H1 (cell line): ENCODE measurements at regions not wholly inside any gene's neighbourhood (a gene's known extent, or its start where the extent isn't known, plus 50 kb on each side); places are given as distances from the start of the nearest gene placed in this dataset.

Source experiments
- CTCF ChIA-PET: fragments of 300-600 bp; sonication (Branson Sonifier 250); formaldehyde crosslinking; loops from one replicate; lab custom pipeline; 2021; ENCODE audit not compliant: partially characterized antibody; lab: Charles Lee
- POLR2A ChIA-PET: fragments of 300-600 bp; sonication (Branson Sonifier 250); formaldehyde crosslinking; loops from one replicate; lab custom pipeline; 2021; ENCODE audit warnings: inconsistent platforms; ENCODE audit not compliant: partially characterized antibody; lab: Charles Lee
- DNase-seq, 2 experiments: peaks; one replicate each; pipeline versions ENCODE4 v3.0.0 to v3.0.0-alpha.2; 2010 to 2022; ENCODE audit warnings: low spot score in 2 of 2, low read depth in 1 of 2, mixed read lengths in 1 of 2
- FAIRE-seq: peaks from 2 replicates; lab custom pipeline; 2011; peaks lifted over from hg19 to GRCh38; lab: Jason Lieb, UNC
- H2AFZ ChIP-seq: 2 replicates; pipeline ENCODE4 v1.8.1; 2012; ENCODE audit warnings: low read length, inconsistent platforms
- H2AK5ac ChIP-seq: 2 replicates; pipeline ENCODE4 v1.6.1; 2013; ENCODE audit warnings: low read depth, low read length
- H2BK120ac ChIP-seq: replicated peaks from 2 replicates; pipeline ENCODE3; 2013; ENCODE audit warnings: low read depth, low read length, inconsistent platforms
- H2BK12ac ChIP-seq: 2 replicates; pipeline ENCODE4 v1.6.1; 2013; ENCODE audit warnings: low read depth, low read length
- H2BK15ac ChIP-seq: 2 replicates; pipeline ENCODE4 v1.6.1; 2013; ENCODE audit warnings: low read length
- H2BK20ac ChIP-seq: 2 replicates; pipeline ENCODE4 v1.6.1; 2013; ENCODE audit warnings: low read length
- H2BK5ac ChIP-seq: 2 replicates; pipeline ENCODE4 v1.6.1; 2013; ENCODE audit warnings: low read depth, low read length
- H3K14ac ChIP-seq: 2 replicates; pipeline ENCODE4 v1.6.1; 2013; ENCODE audit warnings: inconsistent platforms; ENCODE audit not compliant: insufficient read length
- H3K18ac ChIP-seq: 2 replicates; pipeline ENCODE4 v1.6.1; 2013; ENCODE audit warnings: low read length; ENCODE audit errors: extremely low read depth
- H3K23ac ChIP-seq: 2 replicates; pipeline ENCODE4 v1.6.1; 2013; ENCODE audit warnings: inconsistent platforms; ENCODE audit not compliant: insufficient read length
- H3K23me2 ChIP-seq: 2 replicates; pipeline ENCODE4 v1.6.1; 2013; ENCODE audit warnings: low read depth, low read length
- H3K27ac ChIP-seq: 2 replicates; pipeline ENCODE4 v1.6.1; 2011; ENCODE audit warnings: low read depth, low read length, inconsistent platforms
- H3K27me3 ChIP-seq, 4 experiments: replicated peaks in 1 of 4; 1 replicate in 1 of 4; 2 replicates in 3 of 4; pipeline versions ENCODE4 v1.6.1 to v1.8.1; 2011 to 2013; ENCODE audit warnings: low read length in 3 of 4, mild to moderate bottlenecking in 3 of 4, inconsistent platforms in 2 of 4, mixed read lengths in 2 of 4, moderate library complexity in 1 of 4; ENCODE audit not compliant: control insufficient read depth in 3 of 4, insufficient read depth in 3 of 4; ENCODE audit errors: extremely low read depth in 1 of 4
- H3K36me3 ChIP-seq, 4 experiments: 2 replicates each; pipeline versions ENCODE4 v1.6.1 to v1.8.1; 2011 to 2013; ENCODE audit warnings: mild to moderate bottlenecking in 4 of 4, low read length in 3 of 4, moderate library complexity in 2 of 4, control low read depth in 1 of 4, inconsistent platforms in 1 of 4; ENCODE audit not compliant: insufficient read depth in 4 of 4, control insufficient read depth in 2 of 4
- H3K4ac ChIP-seq: replicated peaks from 2 replicates; pipeline ENCODE3; 2013; ENCODE audit warnings: low read length, low read depth, mixed read lengths, inconsistent platforms; ENCODE audit not compliant: insufficient read length
- H3K4me1 ChIP-seq, 4 experiments: replicated peaks in 1 of 4; 1 replicate in 1 of 4; 2 replicates in 3 of 4; pipeline versions ENCODE4 v1.6.1 to v1.8.1; 2011 to 2013; ENCODE audit warnings: low read length in 3 of 4, inconsistent platforms in 2 of 4, mixed read lengths in 1 of 4; ENCODE audit not compliant: insufficient read depth in 4 of 4, control insufficient read depth in 3 of 4
- H3K4me2 ChIP-seq, 2 experiments: 2 replicates each; pipeline versions ENCODE4 v1.6.1 to v1.8.1; 2011 to 2013; ENCODE audit warnings: low read depth in 2 of 2, low read length in 2 of 2, control low read depth in 1 of 2, inconsistent platforms in 1 of 2, mild to moderate bottlenecking in 1 of 2; ENCODE audit not compliant: insufficient read depth in 1 of 2
- H3K4me3 ChIP-seq, 4 experiments: fragments of 200-600, 300-600 bp in 1 of 4; sonication (generic), shearing (Covaris generic), sonication (Bioruptor Twin) in 1 of 4; 2 replicates each; pipeline versions ENCODE4 v1.5.1 to v1.8.1; 2011 to 2016; ENCODE audit warnings: low read length in 4 of 4, low read depth in 3 of 4, control low read depth in 2 of 4, inconsistent platforms in 2 of 4, mild to moderate bottlenecking in 2 of 4, mixed read lengths in 1 of 4, moderate library complexity in 1 of 4; ENCODE audit not compliant: insufficient read depth in 2 of 4; ENCODE audit errors: extremely low read depth in 1 of 4
- H3K56ac ChIP-seq: replicated peaks from 2 replicates; pipeline ENCODE3; 2013; ENCODE audit warnings: low read depth, mild to moderate bottlenecking, mixed read lengths, low read length, inconsistent platforms; ENCODE audit not compliant: insufficient read length
- H3K79me1 ChIP-seq: 2 replicates; pipeline ENCODE4 v1.6.1; 2013; ENCODE audit warnings: low read depth, low read length, control low read depth
- H3K79me2 ChIP-seq, 2 experiments: 2 replicates each; pipeline versions ENCODE4 v1.6.1 to v1.8.1; 2012 to 2013; ENCODE audit warnings: low read length in 2 of 2, mild to moderate bottlenecking in 2 of 2, inconsistent platforms in 1 of 2; ENCODE audit not compliant: insufficient read depth in 2 of 2, control insufficient read depth in 1 of 2
- H3K9ac ChIP-seq, 4 experiments: replicated peaks in 1 of 4; 1 replicate in 1 of 4; 2 replicates in 3 of 4; pipeline versions ENCODE4 v1.6.1 to v1.8.1; 2011 to 2013; ENCODE audit warnings: low read depth in 3 of 4, low read length in 3 of 4, control low read depth in 2 of 4, mild to moderate bottlenecking in 2 of 4, moderate library complexity in 2 of 4, inconsistent platforms in 1 of 4; ENCODE audit errors: extremely low read depth in 1 of 4
- H3K9me3 ChIP-seq, 2 experiments: 2 replicates each; pipeline versions ENCODE4 v1.6.1 to v1.8.1; 2012 to 2013; ENCODE audit warnings: mild to moderate bottlenecking in 2 of 2, moderate library complexity in 2 of 2, control low read depth in 1 of 2, inconsistent platforms in 1 of 2, low read depth in 1 of 2, low read length in 1 of 2, mixed read lengths in 1 of 2; ENCODE audit not compliant: insufficient read depth in 2 of 2
- H4K20me1 ChIP-seq, 2 experiments: replicated peaks in 1 of 2; 2 replicates each; pipeline versions ENCODE3 to v1.8.1; 2011 to 2013; ENCODE audit warnings: inconsistent platforms in 2 of 2, low read length in 2 of 2, mild to moderate bottlenecking in 1 of 2; ENCODE audit not compliant: insufficient read depth in 2 of 2, control insufficient read depth in 1 of 2
- H4K5ac ChIP-seq: 2 replicates; pipeline ENCODE4 v1.6.1; 2013; ENCODE audit warnings: low read length, low read depth, mixed read lengths, inconsistent platforms; ENCODE audit not compliant: insufficient read length
- H4K8ac ChIP-seq: 2 replicates; pipeline ENCODE4 v1.8.0; 2013; ENCODE audit warnings: mild to moderate bottlenecking, moderate library complexity, low read length, inconsistent platforms; ENCODE audit not compliant: insufficient read depth; ENCODE audit errors: extremely low read depth
- H4K91ac ChIP-seq: replicated peaks from 2 replicates; pipeline ENCODE3; 2013; ENCODE audit warnings: low read length, mixed read lengths, inconsistent platforms; ENCODE audit not compliant: insufficient read length
- E2F6 ChIP-seq: IDR thresholded peaks from 2 replicates; pipeline ENCODE4 v1.6.1; 2012; ENCODE audit warnings: inconsistent platforms
- WGBS, 2 experiments: shearing (Covaris generic) in 1 of 2; methylation state at CpG; one replicate each; pipeline versions ENCODE4 v1.1.6 to v1.1.7; 2013 to 2015; ENCODE audit warnings: low lambda C conversion rate in 2 of 2, mixed read lengths in 2 of 2, inconsistent platforms in 1 of 2, low coverage in 1 of 2, missing lambda C conversion rate in 1 of 2; ENCODE audit not compliant: insufficient replicate concordance in 2 of 2, insufficient coverage in 1 of 2, insufficient read length in 1 of 2; ENCODE audit errors: extremely low coverage in 1 of 2, missing lambda C conversion rate in 1 of 2; 5-methylcytosine and 5-hydroxymethylcytosine counted together

- Histone ChIP-seq H4K5ac (no peak overlapping the region), H3K27ac (no peak overlapping the region), H4K91ac (no peak overlapping the region), H3K4me1 (peaks cover 0 to 7% (median 0%) of the 10 kb centered on the region in 4 experiments; a peak in 3 of 7 replicates), H4K20me1 (no peaks in the 10 kb centered on the region), H3K4me2 (no peak overlapping the region), H3K23ac (no peak overlapping the region), H3K79me2 (no peaks in the 10 kb centered on the region), H2BK12ac (no peak overlapping the region), H2BK15ac (no peak overlapping the region), H3K4ac (no peak overlapping the region), H3K9me3 (no peaks in the 10 kb centered on the region; a peak in 1 of 4 replicates), H3K18ac (no peak overlapping the region), H3K27me3 (no peaks in the 10 kb centered on the region), H2AK5ac (no peak overlapping the region), H3K36me3 (no peaks in the 10 kb centered on the region), H2BK5ac (no peak overlapping the region), H2AFZ (no peak overlapping the region), H2BK20ac (no peak overlapping the region), H3K14ac (no peak overlapping the region), H3K79me1 (no peaks in the 10 kb centered on the region), H3K4me3 (no peak overlapping the region), H3K56ac (no peak overlapping the region), H2BK120ac (no peak overlapping the region), H3K23me2 (no peaks in the 10 kb centered on the region), H3K9ac (no peak overlapping the region), H4K8ac (no peak overlapping the region)
- FAIRE-seq (no peak), DNase-seq (no peak)
- ChIA-PET POLR2A (no interaction called here), CTCF (interaction anchor here (0.6 to 6.1 kb wide), 7 partner anchors 8 to 132 kb away, joined by 3 to 175 read pairs (median 23); no protein-coding TSS in a partner anchor)
- 88% methylated on average over 5 of the region's 5 CpGs; no CpG with 5 or more reads in 1 of the 2 experiments for WGBS, 2 experiments
- TF ChIP-seq E2F6 = no peak
These were observed 65.1 kb downstream of the SLC4A3 start for GRCh38 chr2:219692521-219692920.
